SK-N-MC (cell line): ENCODE measurements at regions not wholly inside any gene's neighbourhood (a gene's known extent, or its start where the extent isn't known, plus 50 kb on each side); places are given as distances from the start of the nearest gene placed in this dataset.

Source experiments
- EZH2 ChIP-seq: fragments of 200-600 bp; sonication (generic); IDR thresholded peaks from one replicate; pipeline ENCODE4 v1.6.1; 2017; ENCODE audit warnings: antibody characterized with exemption
- FOXP2 ChIP-seq: optimal IDR thresholded peaks from 2 replicates; pipeline ENCODE3; 2011; ENCODE audit warnings: mild to moderate bottlenecking, moderate library complexity; ENCODE audit not compliant: insufficient read depth; ENCODE audit errors: extremely low read length, control extremely low read depth
- POLR2AphosphoS5 ChIP-seq: IDR thresholded peaks from 2 replicates; pipeline ENCODE4 v1.6.1; 2012; ENCODE audit warnings: mild to moderate bottlenecking, low read depth, low read length, borderline replicate concordance

- no peak for TF ChIP-seq POLR2AphosphoS5
- no peak for TF ChIP-seq EZH2
- TF ChIP-seq FOXP2, result no peak
Observed at GRCh38 chr6:100228437-100228833, 234.4 kb upstream of the MCHR2 start.
